ENCODE measurements at regions not wholly inside any gene's neighbourhood (a gene's known extent, or its start where the extent isn't known, plus 50 kb on each side); places are given as distances from the start of the nearest gene placed in this dataset.

- Histone ChIP-seq H3K9ac (ENCODE audit: insufficient read length, low read depth) (no peak overlapping the region), H3K9me3 (ENCODE audit: insufficient read depth, low read length) (peaks cover 23% of the 10 kb centered on the region; the same call in 1 of the 2 replicates), H3K27me3 (ENCODE audit: insufficient read depth, insufficient read length) (no peaks in the 10 kb centered on the region), H3K36me3 (ENCODE audit: insufficient read depth, insufficient read length, low read length) (no peaks in the 10 kb centered on the region), H3K4me3 (ENCODE audit: insufficient read length, low read depth) (no peak overlapping the region), H3K4me1 (ENCODE audit: insufficient read depth, insufficient read length) (no peaks in the 10 kb centered on the region)
- DNase-seq (ENCODE audit: low read depth, low spot score): no peak
- TF ChIP-seq YY1 (IDR thresholded peaks at IDR 0.05; ENCODE audit: insufficient read depth, insufficient read length) (no peak), ZNF274 (IDR thresholded peaks at IDR 0.05; ENCODE audit: low read depth, low read length) (no peak), SUZ12 (IDR thresholded peaks at IDR 0.05; ENCODE audit: extremely low read depth, insufficient read depth, insufficient read length) (no peak)
Measured at GRCh38 chr3:106822204-106822603, 555.0 kb upstream of the CCDC54 start.

GRCh38 chr3:106823701-106824100 is 553.5 kb upstream of the CCDC54 start:
- DNase-seq (ENCODE audit: low read depth, low spot score): no peak
- TF ChIP-seq YY1 (IDR thresholded peaks at IDR 0.05; ENCODE audit: insufficient read depth, insufficient read length) (no peak), SUZ12 (IDR thresholded peaks at IDR 0.05; ENCODE audit: extremely low read depth, insufficient read depth, insufficient read length) (no peak), ZNF274 (IDR thresholded peaks at IDR 0.05; ENCODE audit: low read depth, low read length) (no peak)
- Histone ChIP-seq H3K4me1 (ENCODE audit: insufficient read depth, insufficient read length) (no peaks in the 10 kb centered on the region), H3K27me3 (ENCODE audit: insufficient read depth, insufficient read length) (no peaks in the 10 kb centered on the region), H3K36me3 (ENCODE audit: insufficient read depth, insufficient read length, low read length) (no peaks in the 10 kb centered on the region), H3K9me3 (ENCODE audit: insufficient read depth, low read length) (peaks cover 30% of the 10 kb centered on the region; the same call in 1 of the 2 replicates), H3K4me3 (ENCODE audit: insufficient read length, low read depth) (no peak overlapping the region), H3K9ac (ENCODE audit: insufficient read length, low read depth) (no peak overlapping the region)

GRCh38 chr3:106824856-106825255 is 552.4 kb upstream of the CCDC54 start:
- Histone ChIP-seq H3K27me3 (ENCODE audit: insufficient read depth, insufficient read length) (no peaks in the 10 kb centered on the region), H3K9ac (ENCODE audit: insufficient read length, low read depth) (no peak overlapping the region), H3K9me3 (ENCODE audit: insufficient read depth, low read length) (peaks cover 34% of the 10 kb centered on the region; the same call in 1 of the 2 replicates), H3K4me1 (ENCODE audit: insufficient read depth, insufficient read length) (no peaks in the 10 kb centered on the region), H3K36me3 (ENCODE audit: insufficient read depth, insufficient read length, low read length) (no peaks in the 10 kb centered on the region), H3K4me3 (ENCODE audit: insufficient read length, low read depth) (no peak overlapping the region)
- DNase-seq (ENCODE audit: low read depth, low spot score): no peak
- TF ChIP-seq SUZ12 (IDR thresholded peaks at IDR 0.05; ENCODE audit: extremely low read depth, insufficient read depth, insufficient read length) (no peak), ZNF274 (IDR thresholded peaks at IDR 0.05; ENCODE audit: low read depth, low read length) (no peak)

- no peak overlapping the region for H3K9ac ChIP-seq (ENCODE audit: insufficient read length, low read depth)
- TF ChIP-seq YY1 (IDR thresholded peaks at IDR 0.05; ENCODE audit: insufficient read depth, insufficient read length): no peak
- no peak overlapping the region for H3K4me3 ChIP-seq (ENCODE audit: insufficient read length, low read depth)
- H3K9me3 ChIP-seq (ENCODE audit: insufficient read depth, low read length): peaks cover 47% of the 10 kb centered on the region
- no peaks in the 10 kb centered on the region for H3K4me1 ChIP-seq (ENCODE audit: insufficient read depth, insufficient read length)
- H3K36me3 ChIP-seq (ENCODE audit: insufficient read depth, insufficient read length, low read length): no peaks in the 10 kb centered on the region
- no peaks in the 10 kb centered on the region for H3K27me3 ChIP-seq (ENCODE audit: insufficient read depth, insufficient read length)
- DNase-seq (ENCODE audit: low read depth, low spot score): no peak
Measured at GRCh38 chr3:106825962-106826605, 551.2 kb upstream of the CCDC54 start.

GRCh38 chr3:106826791-106827311 is 550.4 kb upstream of the CCDC54 start:
- H3K9ac ChIP-seq (ENCODE audit: insufficient read length, low read depth): no peak overlapping the region
- no peaks in the 10 kb centered on the region for H3K36me3 ChIP-seq (ENCODE audit: insufficient read depth, insufficient read length, low read length)
- H3K9me3 ChIP-seq (ENCODE audit: insufficient read depth, low read length): peaks cover 52% of the 10 kb centered on the region
- no peaks in the 10 kb centered on the region for H3K27me3 ChIP-seq (ENCODE audit: insufficient read depth, insufficient read length)
- TF ChIP-seq ZNF274 (IDR thresholded peaks at IDR 0.05; ENCODE audit: low read depth, low read length) (no peak), YY1 (IDR thresholded peaks at IDR 0.05; ENCODE audit: insufficient read depth, insufficient read length) (no peak), SUZ12 (IDR thresholded peaks at IDR 0.05; ENCODE audit: extremely low read depth, insufficient read depth, insufficient read length) (no peak)
- no peak overlapping the region for H3K4me3 ChIP-seq (ENCODE audit: insufficient read length, low read depth)
- H3K4me1 ChIP-seq (ENCODE audit: insufficient read depth, insufficient read length): no peaks in the 10 kb centered on the region
- no peak for DNase-seq (ENCODE audit: low read depth, low spot score)

- DNase-seq (ENCODE audit: low read depth, low spot score): no peak
- Histone ChIP-seq H3K36me3 (ENCODE audit: insufficient read depth, insufficient read length, low read length) (no peaks in the 10 kb centered on the region), H3K9me3 (ENCODE audit: insufficient read depth, low read length) (peaks cover 53% of the 10 kb centered on the region), H3K4me1 (ENCODE audit: insufficient read depth, insufficient read length) (no peaks in the 10 kb centered on the region), H3K9ac (ENCODE audit: insufficient read length, low read depth) (no peak overlapping the region), H3K4me3 (ENCODE audit: insufficient read length, low read depth) (no peak overlapping the region), H3K27me3 (ENCODE audit: insufficient read depth, insufficient read length) (no peaks in the 10 kb centered on the region)
- TF ChIP-seq YY1 (IDR thresholded peaks at IDR 0.05; ENCODE audit: insufficient read depth, insufficient read length) (no peak), SUZ12 (IDR thresholded peaks at IDR 0.05; ENCODE audit: extremely low read depth, insufficient read depth, insufficient read length) (no peak), ZNF274 (IDR thresholded peaks at IDR 0.05; ENCODE audit: low read depth, low read length) (no peak)
Measured at GRCh38 chr3:106827515-106828213, 549.6 kb upstream of the CCDC54 start.

GRCh38 chr3:106829206-106829605 is 548.0 kb upstream of the CCDC54 start:
- Histone ChIP-seq H3K4me1 (ENCODE audit: insufficient read depth, insufficient read length) (no peaks in the 10 kb centered on the region), H3K4me3 (ENCODE audit: insufficient read length, low read depth) (no peak overlapping the region), H3K36me3 (ENCODE audit: insufficient read depth, insufficient read length, low read length) (no peaks in the 10 kb centered on the region), H3K9ac (ENCODE audit: insufficient read length, low read depth) (no peak overlapping the region), H3K9me3 (ENCODE audit: insufficient read depth, low read length) (peaks cover 56% of the 10 kb centered on the region), H3K27me3 (ENCODE audit: insufficient read depth, insufficient read length) (no peaks in the 10 kb centered on the region)
- no peak for TF ChIP-seq ZNF274 (IDR thresholded peaks at IDR 0.05; ENCODE audit: low read depth, low read length)
- no peak for TF ChIP-seq YY1 (IDR thresholded peaks at IDR 0.05; ENCODE audit: insufficient read depth, insufficient read length)
- no peak for TF ChIP-seq SUZ12 (IDR thresholded peaks at IDR 0.05; ENCODE audit: extremely low read depth, insufficient read depth, insufficient read length)
- DNase-seq (ENCODE audit: low read depth, low spot score): no peak
